ENCODE measurements at regions not wholly inside any gene's neighbourhood (a gene's known extent, or its start where the extent isn't known, plus 50 kb on each side); places are given as distances from the start of the nearest gene placed in this dataset.

GRCh38 chr3:102200560-102200959 is 234.3 kb upstream of the ZPLD1 start:
- TF ChIP-seq CTCF (conservative IDR thresholded peaks at IDR 0.05; ENCODE audit: low read length), result no peak
- no peak for TF ChIP-seq EZH2phosphoT487 (IDR thresholded peaks at IDR 0.05; ENCODE audit: borderline replicate concordance)

All from Loucy (cell line).